Stimulated activated effector memory CD8-positive, alpha-beta T cell treated with anti-CD3 and anti-CD28 coated beads, Interleukin-12 subunit alpha, Interleukin-12 subunit beta, amount 100 ng/mL, for 72 hours (primary cell): ENCODE measurements at regions not wholly inside any gene's neighbourhood (a gene's known extent, or its start where the extent isn't known, plus 50 kb on each side); places are given as distances from the start of the nearest gene placed in this dataset.

ENCODE experiments used
- ATAC-seq: fragments of 150-1000 bp; cut with Tn5 transposase; 2 replicates; pipeline ENCODE4 v1.10.0; 2021
- DNase-seq, 2 donors: peaks; one replicate each; pipeline ENCODE4 v3.0.0; 2021 to 2022; ENCODE audit warnings: low spot score in 2 of 2
- H3K27ac Mint-ChIP-seq: one replicate; pipeline ENCODE4 v1.8.0; 2022; ENCODE audit warnings: mild to moderate bottlenecking, mixed read lengths
- H3K36me3 Mint-ChIP-seq: one replicate; pipeline ENCODE4 v1.8.0; 2022; ENCODE audit warnings: mild to moderate bottlenecking, mixed read lengths
- H3K4me1 Mint-ChIP-seq: one replicate; pipeline ENCODE4 v1.8.0; 2022; ENCODE audit warnings: mixed read lengths
- H3K4me3 Mint-ChIP-seq: one replicate; pipeline ENCODE4 v1.8.0; 2022; ENCODE audit warnings: mild to moderate bottlenecking, mixed read lengths
- H3K9me3 Mint-ChIP-seq: one replicate; pipeline ENCODE4 v1.8.0; 2022; ENCODE audit warnings: mixed read lengths

DNA sequence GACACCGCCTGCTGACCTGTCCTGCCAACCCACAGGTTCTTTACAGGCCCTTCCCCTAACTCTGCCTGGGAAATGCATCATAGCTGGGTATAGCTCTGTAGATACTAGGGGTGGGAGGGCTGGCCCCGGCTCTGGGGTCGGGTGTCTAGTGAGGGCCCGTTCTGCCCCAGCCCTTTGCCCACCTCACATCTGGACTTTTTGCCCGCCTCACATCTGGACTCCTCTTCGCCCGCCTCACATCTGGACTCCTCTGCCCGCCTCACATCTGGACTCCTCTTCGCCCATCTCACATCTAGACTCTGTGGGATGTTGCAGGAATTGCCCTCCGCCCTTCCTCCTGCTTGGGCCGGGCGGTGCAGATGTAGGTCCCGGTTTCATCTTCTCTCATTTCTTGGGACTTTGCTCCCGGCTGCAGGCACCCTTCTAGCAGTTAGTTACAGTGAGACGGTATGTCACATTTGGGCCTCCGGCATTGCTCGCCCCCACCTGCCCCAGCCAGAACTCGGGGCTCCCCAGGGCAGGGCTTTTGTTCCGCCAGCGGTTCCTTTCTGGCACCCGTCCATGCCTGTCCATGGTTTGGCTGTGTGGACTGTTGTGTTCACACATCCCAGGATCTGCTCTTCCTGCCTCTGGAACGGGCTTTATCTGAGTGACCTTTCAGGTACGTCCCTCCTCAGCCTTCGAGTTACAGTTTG lies 1153.7 kb downstream of the BRD1 start:
- ATAC-seq, result no peak

GRCh38 chr22:48672387-48672786 lies 1155.3 kb downstream of the BRD1 start:
- no peaks in the 10 kb centered on the region for H3K4me1 Mint-ChIP-seq
- no peaks in the 10 kb centered on the region for H3K9me3 Mint-ChIP-seq
- no peak overlapping the region for H3K27ac Mint-ChIP-seq
- H3K4me3 Mint-ChIP-seq, result no peak overlapping the region
- no peaks in the 10 kb centered on the region for H3K36me3 Mint-ChIP-seq
- ATAC-seq (no peak), DNase-seq (no peak)

More for the DNA sequence above, 1153.7 kb downstream of the BRD1 start:
- no peaks in the 10 kb centered on the region for H3K36me3 Mint-ChIP-seq
- no peaks in the 10 kb centered on the region for H3K9me3 Mint-ChIP-seq
- H3K4me3 Mint-ChIP-seq, result no peak overlapping the region
- peak overlapping the region; percentile 45 for H3K27ac Mint-ChIP-seq
- DNase-seq, result no peak
- H3K4me1 Mint-ChIP-seq, result no peaks in the 10 kb centered on the region

DNA sequence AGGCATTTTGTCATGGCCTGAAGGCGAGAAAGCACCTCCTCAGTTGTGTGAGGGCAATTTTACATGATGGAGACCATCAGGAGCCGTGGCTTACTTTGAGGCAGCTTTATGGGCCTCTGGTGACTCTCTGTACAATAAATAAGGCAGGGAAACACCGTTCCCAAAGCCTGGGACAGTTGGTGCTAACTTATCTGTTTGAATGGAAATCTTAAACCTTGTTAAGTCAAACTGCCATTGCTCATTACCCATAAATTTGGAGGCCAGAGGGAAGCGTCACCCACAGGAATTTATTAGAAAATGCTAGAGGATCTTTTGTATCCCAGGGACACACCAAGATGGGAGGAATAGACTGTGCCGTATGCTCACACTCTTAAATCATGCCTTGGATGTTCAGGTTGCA lies 1156.9 kb downstream of the BRD1 start:
- Mint-ChIP-seq H3K36me3 (no peaks in the 10 kb centered on the region), H3K27ac (no peak overlapping the region), H3K4me3 (no peak overlapping the region), H3K9me3 (no peaks in the 10 kb centered on the region), H3K4me1 (no peaks in the 10 kb centered on the region)
- DNase-seq, result no peak
- no peak for ATAC-seq

DNA sequence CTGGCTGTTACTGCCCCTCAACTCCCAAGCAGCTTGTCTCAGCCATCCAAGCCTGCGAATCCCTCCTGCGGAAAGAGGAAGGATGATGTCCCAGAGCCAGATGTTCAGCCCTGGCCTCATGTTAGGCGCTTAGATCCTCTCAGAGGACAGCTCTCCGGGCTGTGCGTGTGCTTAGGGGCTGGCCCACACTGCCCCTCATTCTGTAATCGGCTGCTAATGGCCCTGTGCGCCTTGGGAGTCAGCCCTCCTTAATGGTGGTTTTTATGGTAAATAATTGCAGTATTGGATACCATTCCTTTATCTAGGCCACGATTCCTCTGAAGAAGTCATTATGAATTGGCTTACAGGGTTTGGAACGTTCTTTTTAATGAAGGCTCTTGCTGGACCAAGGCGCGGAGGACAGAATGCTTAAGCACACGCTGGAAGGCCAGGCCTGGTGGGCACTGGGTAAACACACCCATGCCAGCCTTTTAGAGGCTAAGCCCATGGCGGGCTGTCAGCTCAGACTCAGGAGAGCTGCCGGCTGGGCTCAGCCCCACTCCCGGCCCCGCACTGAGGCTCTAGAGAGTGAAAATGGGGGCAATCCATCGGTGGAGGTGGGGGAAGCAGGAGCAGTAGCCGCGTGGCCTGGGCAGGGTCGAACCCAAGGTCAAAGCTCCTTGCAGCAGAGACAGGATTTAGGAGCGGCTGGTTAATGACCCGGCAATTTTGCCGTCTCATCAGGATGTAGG lies 1157.5 kb downstream of the BRD1 start:
- no peak overlapping the region for H3K4me3 Mint-ChIP-seq
- DNase-seq (no peak), ATAC-seq (no peak)
- no peak overlapping the region for H3K27ac Mint-ChIP-seq
- H3K9me3 Mint-ChIP-seq, result peaks cover 3% of the 10 kb centered on the region
- no peaks in the 10 kb centered on the region for H3K36me3 Mint-ChIP-seq
- H3K4me1 Mint-ChIP-seq, result no peaks in the 10 kb centered on the region

- Mint-ChIP-seq H3K36me3 (no peaks in the 10 kb centered on the region), H3K4me3 (no peak overlapping the region), H3K9me3 (peaks cover 9% of the 10 kb centered on the region), H3K4me1 (no peaks in the 10 kb centered on the region), H3K27ac (no peak overlapping the region)
- ATAC-seq (no peak), DNase-seq (no peak)
These were observed 1158.4 kb downstream of the BRD1 start for GRCh38 chr22:48669226-48669625.

- Mint-ChIP-seq H3K36me3 (no peaks in the 10 kb centered on the region), H3K9me3 (peaks cover 11% of the 10 kb centered on the region), H3K4me1 (no peaks in the 10 kb centered on the region), H3K4me3 (no peak overlapping the region), H3K27ac (no peak overlapping the region)
- no peak for DNase-seq
- ATAC-seq, result no peak
These were observed 1160.4 kb downstream of the BRD1 start for GRCh38 chr22:48667289-48667688.

DNA sequence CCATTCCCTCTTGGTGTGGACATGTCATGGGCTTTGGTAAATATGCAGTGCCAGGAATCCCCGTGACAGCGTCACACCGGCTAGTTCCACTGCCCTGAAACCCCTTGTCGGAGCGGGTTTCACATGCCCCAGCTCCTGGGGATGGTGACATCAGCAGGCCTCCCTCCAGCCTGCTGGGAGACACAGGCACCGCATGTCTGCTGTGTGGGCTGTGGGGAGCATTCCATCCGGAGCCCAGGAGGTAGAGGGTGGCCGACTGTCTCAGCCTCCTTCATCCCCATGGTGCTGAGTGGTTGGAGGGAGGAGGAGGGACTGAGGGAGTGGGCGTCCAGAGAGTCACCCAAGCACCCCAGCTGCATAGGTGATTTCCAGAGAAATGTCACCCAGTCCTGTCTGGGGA lies 1161.1 kb downstream of the BRD1 start:
- no peak overlapping the region for H3K27ac Mint-ChIP-seq
- ATAC-seq, result no peak

GRCh38 chr22:48665311-48665995 lies 1162.2 kb downstream of the BRD1 start:
- no peak for ATAC-seq
- peaks cover 11% of the 10 kb centered on the region for H3K9me3 Mint-ChIP-seq

More for the DNA sequence above, 1161.1 kb downstream of the BRD1 start:
- peaks cover 11% of the 10 kb centered on the region for H3K9me3 Mint-ChIP-seq
- no peak overlapping the region for H3K4me3 Mint-ChIP-seq
- no peaks in the 10 kb centered on the region for H3K36me3 Mint-ChIP-seq
- no peak for DNase-seq
- H3K4me1 Mint-ChIP-seq, result no peaks in the 10 kb centered on the region

GRCh38 chr22:48664586-48664985 lies 1163.1 kb downstream of the BRD1 start:
- Mint-ChIP-seq H3K4me3 (no peak overlapping the region), H3K27ac (no peak overlapping the region), H3K9me3 (peaks cover 11% of the 10 kb centered on the region), H3K36me3 (no peaks in the 10 kb centered on the region), H3K4me1 (no peaks in the 10 kb centered on the region)
- no peak for DNase-seq
- ATAC-seq, result no peak

More at GRCh38 chr22:48665311-48665995, 1162.2 kb downstream of the BRD1 start:
- no peaks in the 10 kb centered on the region for H3K4me1 Mint-ChIP-seq
- H3K4me3 Mint-ChIP-seq, result no peak overlapping the region
- DNase-seq, result no peak
- no peak overlapping the region for H3K27ac Mint-ChIP-seq
- no peaks in the 10 kb centered on the region for H3K36me3 Mint-ChIP-seq

GRCh38 chr22:48663297-48663696 lies 1164.4 kb downstream of the BRD1 start:
- Mint-ChIP-seq H3K27ac (no peak overlapping the region), H3K36me3 (no peaks in the 10 kb centered on the region), H3K4me3 (no peak overlapping the region), H3K9me3 (peaks cover 11% of the 10 kb centered on the region), H3K4me1 (no peaks in the 10 kb centered on the region)
- no peak for ATAC-seq
- DNase-seq, result no peak

GRCh38 chr22:48662476-48663135 lies 1165.1 kb downstream of the BRD1 start:
- DNase-seq (no peak), ATAC-seq (no peak)
- Mint-ChIP-seq H3K36me3 (no peaks in the 10 kb centered on the region), H3K27ac (no peak overlapping the region), H3K4me1 (no peaks in the 10 kb centered on the region), H3K9me3 (peaks cover 11% of the 10 kb centered on the region), H3K4me3 (no peak overlapping the region)

- ATAC-seq (no peak), DNase-seq (no peak)
- H3K27ac Mint-ChIP-seq, result no peak overlapping the region
- no peaks in the 10 kb centered on the region for H3K36me3 Mint-ChIP-seq
- no peak overlapping the region for H3K4me3 Mint-ChIP-seq
- H3K4me1 Mint-ChIP-seq, result no peaks in the 10 kb centered on the region
- H3K9me3 Mint-ChIP-seq, result peaks cover 11% of the 10 kb centered on the region
These were observed 1165.7 kb downstream of the BRD1 start for GRCh38 chr22:48661984-48662383.

GRCh38 chr22:48660790-48661740 lies 1166.6 kb downstream of the BRD1 start:
- H3K9me3 Mint-ChIP-seq, result peaks cover 11% of the 10 kb centered on the region
- H3K36me3 Mint-ChIP-seq, result no peaks in the 10 kb centered on the region
- no peak overlapping the region for H3K27ac Mint-ChIP-seq
- DNase-seq (no peak), ATAC-seq (no peak)
- H3K4me3 Mint-ChIP-seq, result no peak overlapping the region
- H3K4me1 Mint-ChIP-seq, result no peaks in the 10 kb centered on the region

DNA sequence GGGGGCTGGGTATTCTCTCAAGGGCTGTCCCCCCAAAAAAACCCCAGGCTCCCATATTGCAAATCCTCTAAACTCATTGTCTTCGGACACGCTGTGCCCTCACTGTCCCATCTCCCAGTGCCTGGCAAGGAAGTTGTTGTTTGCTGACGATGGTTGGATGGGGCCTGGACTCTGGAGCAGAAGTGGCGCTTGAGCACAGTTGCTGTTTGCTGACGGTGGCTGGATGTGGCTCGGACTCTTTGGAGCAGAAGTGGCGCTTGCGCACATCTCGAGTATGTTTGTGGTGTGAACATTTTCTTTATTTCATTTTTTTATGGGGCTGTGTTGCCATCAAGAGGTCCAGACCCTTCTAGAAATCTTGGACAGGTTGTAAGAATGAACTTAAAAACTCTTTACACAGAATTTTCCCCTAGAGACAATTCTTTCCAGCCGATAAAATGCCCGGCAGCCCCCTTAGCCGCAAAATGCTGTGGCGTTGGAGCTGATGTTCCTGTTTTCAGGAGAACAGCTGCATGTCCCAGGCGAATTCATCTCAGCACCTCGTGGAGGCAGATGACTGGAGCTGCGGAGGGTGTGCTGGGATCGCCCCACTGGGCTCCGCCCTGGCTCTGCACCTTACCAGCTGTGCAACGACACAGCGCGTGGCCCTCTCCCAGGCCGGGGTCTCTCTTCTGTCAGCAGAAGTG lies 1167.4 kb downstream of the BRD1 start:
- Mint-ChIP-seq H3K36me3 (no peaks in the 10 kb centered on the region), H3K4me1 (no peaks in the 10 kb centered on the region), H3K9me3 (peaks cover 9% of the 10 kb centered on the region), H3K4me3 (no peak overlapping the region), H3K27ac (no peak overlapping the region)
- ATAC-seq (no peak), DNase-seq (no peak)
